Stimulated activated CD4-positive, alpha-beta T cell treated with anti-CD3 and anti-CD28 coated beads, Interleukin-4, amount 100 ng/mL, for 48 hours (primary cell): ENCODE measurements at regions not wholly inside any gene's neighbourhood (a gene's known extent, or its start where the extent isn't known, plus 50 kb on each side); places are given as distances from the start of the nearest gene placed in this dataset.
"Not testable (repeated sequence)": the region's sequence is repeated elsewhere in the genome, so short reads cannot be mapped to it uniquely, and the experiment has no call there.

Experiments
- DNase-seq, 2 donors: peaks; one replicate each; pipeline ENCODE4 v3.0.0-alpha.2; 2020; ENCODE audit warnings: low read depth in 2 of 2

DNA sequence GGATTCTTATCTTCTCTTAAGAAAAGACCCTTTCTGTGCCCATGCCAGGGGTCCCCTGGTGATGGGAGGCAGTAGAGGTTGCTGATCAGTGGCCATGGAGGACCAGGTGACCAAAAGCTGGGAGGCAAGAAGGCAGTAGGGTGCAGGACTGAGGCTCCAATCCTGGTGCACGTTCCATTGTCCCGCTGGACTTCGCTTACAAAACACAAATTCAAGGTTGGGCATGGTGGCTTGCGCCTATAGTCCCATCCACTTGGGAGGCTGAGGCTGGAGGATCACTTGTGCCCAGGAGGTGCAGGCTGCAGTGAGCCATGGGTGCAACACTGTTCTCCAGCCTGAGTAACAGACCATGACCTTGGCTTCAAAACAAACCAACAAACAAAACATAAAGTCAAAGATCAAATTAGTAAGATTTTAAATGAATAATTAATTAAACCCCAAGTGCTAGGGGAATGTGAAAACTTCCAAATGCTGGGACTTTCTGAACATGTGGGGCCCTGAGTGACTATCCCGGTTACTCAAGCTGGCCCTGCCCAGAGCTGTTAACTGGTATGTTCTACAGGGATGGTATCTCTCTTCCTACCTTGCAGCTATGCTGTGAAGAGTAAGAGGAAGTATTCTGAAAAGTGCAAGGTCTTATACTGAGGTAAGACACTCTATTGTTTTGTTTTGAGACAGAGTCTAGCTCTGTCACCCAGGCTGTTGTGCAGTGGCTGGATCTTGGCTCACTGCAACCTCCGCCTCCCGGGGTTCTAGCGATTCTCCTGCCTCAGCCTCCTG, 97.6 kb downstream of the LYZL2 start:
- no peak for DNase-seq

- peak; percentile 57 to 61 for DNase-seq
Observed at GRCh38 chr10:30529373-30529998, 95.5 kb downstream of the MAP3K8 start.

- DNase-seq: no peak
Observed at GRCh38 chr10:30528429-30528786, 94.4 kb downstream of the MAP3K8 start.

- no peak for DNase-seq
Observed at GRCh38 chr10:30527623-30528428, 93.8 kb downstream of the MAP3K8 start.

GRCh38 chr10:30522661-30523078, 88.7 kb downstream of the MAP3K8 start:
- DNase-seq: not testable (repeated sequence)

DNA sequence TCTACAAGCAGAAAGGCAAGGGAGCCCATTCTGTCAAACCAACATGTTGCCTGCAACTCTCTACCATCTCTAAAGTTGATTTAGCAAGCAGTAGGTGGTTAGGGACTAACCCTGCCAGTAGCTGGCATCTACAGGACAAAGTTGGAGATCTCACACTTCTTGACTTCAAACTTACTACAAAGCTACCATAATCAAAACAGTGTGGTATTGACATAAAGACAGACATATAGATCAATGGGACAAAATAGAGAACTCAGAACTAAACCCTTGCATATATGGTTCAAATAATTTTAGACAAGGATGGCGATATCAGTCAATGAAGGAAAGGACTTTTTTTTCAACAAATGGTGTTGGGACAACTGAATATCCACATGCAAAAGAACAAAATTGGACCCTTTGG, 84.9 kb downstream of the MAP3K8 start:
- no peak for DNase-seq
